ENCODE measurements at regions not wholly inside any gene's neighbourhood (a gene's known extent, or its start where the extent isn't known, plus 50 kb on each side); places are given as distances from the start of the nearest gene placed in this dataset.

DNA sequence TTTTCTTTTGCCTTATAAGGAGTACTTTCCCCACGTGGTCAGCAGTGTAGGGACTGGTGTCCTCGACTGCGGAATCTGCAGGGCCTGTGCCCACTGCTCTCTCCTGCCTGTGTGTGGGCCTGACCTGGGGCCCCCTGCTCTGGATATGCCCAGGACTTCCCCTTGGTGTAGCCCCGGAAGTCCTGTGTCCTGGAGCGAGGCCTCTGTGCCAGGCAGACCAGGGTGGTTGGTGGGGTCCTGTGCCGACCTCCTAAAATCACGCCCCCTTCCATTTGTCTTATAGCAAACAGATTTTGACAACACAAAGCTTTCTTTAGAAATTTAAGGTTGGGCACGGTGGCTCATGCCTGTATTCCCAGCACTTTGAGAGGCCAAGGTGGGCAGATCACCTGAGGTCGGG lies 64.2 kb downstream of the DLL1 start:
- TF ChIP-seq, protein P1, sequence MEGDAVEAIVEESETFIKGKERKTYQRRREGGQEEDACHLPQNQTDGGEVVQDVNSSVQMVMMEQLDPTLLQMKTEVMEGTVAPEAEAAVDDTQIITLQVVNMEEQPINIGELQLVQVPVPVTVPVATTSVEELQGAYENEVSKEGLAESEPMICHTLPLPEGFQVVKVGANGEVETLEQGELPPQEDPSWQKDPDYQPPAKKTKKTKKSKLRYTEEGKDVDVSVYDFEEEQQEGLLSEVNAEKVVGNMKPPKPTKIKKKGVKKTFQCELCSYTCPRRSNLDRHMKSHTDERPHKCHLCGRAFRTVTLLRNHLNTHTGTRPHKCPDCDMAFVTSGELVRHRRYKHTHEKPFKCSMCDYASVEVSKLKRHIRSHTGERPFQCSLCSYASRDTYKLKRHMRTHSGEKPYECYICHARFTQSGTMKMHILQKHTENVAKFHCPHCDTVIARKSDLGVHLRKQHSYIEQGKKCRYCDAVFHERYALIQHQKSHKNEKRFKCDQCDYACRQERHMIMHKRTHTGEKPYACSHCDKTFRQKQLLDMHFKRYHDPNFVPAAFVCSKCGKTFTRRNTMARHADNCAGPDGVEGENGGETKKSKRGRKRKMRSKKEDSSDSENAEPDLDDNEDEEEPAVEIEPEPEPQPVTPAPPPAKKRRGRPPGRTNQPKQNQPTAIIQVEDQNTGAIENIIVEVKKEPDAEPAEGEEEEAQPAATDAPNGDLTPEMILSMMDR (IDR thresholded peaks at IDR 0.05) = no peak
- TF ChIP-seq POLR2AphosphoS5 (IDR thresholded peaks at IDR 0.05) (no peak), POLR2A (IDR thresholded peaks at IDR 0.05; ENCODE audit: low read depth) (no peak)

Data from esophagus muscularis mucosa (tissue), 3 donors.